ENCODE measurements at regions not wholly inside any gene's neighbourhood (a gene's known extent, or its start where the extent isn't known, plus 50 kb on each side); places are given as distances from the start of the nearest gene placed in this dataset.

DNA sequence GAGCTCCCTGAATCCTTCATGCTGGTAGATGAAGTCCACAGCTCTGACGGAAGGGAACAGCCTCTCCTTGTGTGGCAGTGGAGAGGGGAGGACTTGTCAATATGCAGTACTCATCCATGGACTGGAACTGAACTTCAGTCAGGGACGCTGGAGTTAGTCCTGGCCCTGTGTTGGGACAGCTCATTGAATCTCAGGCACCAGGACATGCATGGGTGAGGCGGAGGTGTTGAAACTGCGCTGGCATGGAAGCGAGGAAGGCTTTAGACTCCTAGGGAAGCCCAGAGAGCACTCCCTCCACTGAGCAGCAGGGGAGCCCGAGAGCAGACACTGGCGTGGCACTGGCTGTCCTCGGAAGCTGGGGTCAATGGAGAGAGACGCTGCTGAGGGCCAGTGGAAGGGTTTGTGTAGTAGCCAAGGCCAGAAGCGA lies 161.3 kb upstream of the GGTLC1 start:
- TF ChIP-seq, protein P1, sequence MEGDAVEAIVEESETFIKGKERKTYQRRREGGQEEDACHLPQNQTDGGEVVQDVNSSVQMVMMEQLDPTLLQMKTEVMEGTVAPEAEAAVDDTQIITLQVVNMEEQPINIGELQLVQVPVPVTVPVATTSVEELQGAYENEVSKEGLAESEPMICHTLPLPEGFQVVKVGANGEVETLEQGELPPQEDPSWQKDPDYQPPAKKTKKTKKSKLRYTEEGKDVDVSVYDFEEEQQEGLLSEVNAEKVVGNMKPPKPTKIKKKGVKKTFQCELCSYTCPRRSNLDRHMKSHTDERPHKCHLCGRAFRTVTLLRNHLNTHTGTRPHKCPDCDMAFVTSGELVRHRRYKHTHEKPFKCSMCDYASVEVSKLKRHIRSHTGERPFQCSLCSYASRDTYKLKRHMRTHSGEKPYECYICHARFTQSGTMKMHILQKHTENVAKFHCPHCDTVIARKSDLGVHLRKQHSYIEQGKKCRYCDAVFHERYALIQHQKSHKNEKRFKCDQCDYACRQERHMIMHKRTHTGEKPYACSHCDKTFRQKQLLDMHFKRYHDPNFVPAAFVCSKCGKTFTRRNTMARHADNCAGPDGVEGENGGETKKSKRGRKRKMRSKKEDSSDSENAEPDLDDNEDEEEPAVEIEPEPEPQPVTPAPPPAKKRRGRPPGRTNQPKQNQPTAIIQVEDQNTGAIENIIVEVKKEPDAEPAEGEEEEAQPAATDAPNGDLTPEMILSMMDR (IDR thresholded peaks at IDR 0.05; ENCODE audit: insufficient read depth, low read length, poor library complexity, severe bottlenecking) = peak; percentile 60
- Histone ChIP-seq H3K36me3 (ENCODE audit: control insufficient read depth, insufficient read depth, low read length) (no peaks in the 10 kb centered on the region), H3K27me3 (replicated peaks; ENCODE audit: control insufficient read depth, insufficient read depth, low read length) (no peaks in the 10 kb centered on the region), H3K4me3 (replicated peaks; ENCODE audit: low read depth, low read length) (no peak overlapping the region)
- no peak for DNase-seq (ENCODE audit: extremely low read depth, insufficient read length)

DNA sequence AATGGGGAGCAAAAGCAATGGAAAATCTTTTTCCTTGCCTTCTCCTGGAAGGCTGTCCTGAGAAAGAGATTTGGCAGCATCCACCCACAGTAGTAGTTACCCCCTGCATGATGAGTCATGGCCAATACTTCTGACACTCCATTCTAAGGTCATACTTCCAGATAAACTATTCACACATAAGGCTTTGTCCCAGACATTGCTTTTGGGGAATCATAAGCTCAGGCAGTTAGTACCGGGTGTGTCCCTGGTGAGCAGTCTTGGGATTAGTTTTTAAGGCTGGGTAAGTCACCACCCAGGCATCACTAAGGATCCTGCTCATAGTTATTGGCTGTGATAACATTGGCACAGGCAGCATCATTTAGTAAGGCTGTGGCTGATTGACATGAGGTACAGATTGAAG lies 160.6 kb upstream of the GGTLC1 start:
- Histone ChIP-seq H3K4me3 (replicated peaks; ENCODE audit: low read depth, low read length) (no peak overlapping the region), H3K36me3 (ENCODE audit: control insufficient read depth, insufficient read depth, low read length) (no peaks in the 10 kb centered on the region), H3K27me3 (replicated peaks; ENCODE audit: control insufficient read depth, insufficient read depth, low read length) (no peaks in the 10 kb centered on the region)
- DNase-seq (ENCODE audit: extremely low read depth, insufficient read length) = no peak
- TF ChIP-seq, protein P1 (IDR thresholded peaks at IDR 0.05; ENCODE audit: insufficient read depth, low read length, poor library complexity, severe bottlenecking) = no peak

DNA sequence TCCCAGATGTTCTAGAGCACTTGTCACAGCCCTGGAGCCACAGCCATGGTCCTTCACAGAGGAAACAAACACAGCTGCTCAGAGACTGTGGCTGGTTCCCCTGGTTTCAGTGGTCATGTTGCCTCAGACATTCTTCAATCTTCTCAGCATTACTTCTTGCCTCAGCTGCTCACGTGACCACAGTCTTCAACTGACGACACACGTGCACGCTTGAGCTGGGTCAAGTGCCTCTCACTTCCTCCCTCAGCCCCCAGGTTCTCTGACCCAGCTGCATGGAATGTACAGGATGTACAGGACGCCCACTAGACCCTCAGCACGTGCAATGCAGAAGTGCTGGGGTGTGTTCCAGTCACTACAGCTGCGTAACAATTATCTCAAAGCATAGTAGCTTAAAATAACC lies 159.8 kb upstream of the GGTLC1 start:
- DNase-seq (ENCODE audit: extremely low read depth, insufficient read length) = peak; percentile 22
- no peaks in the 10 kb centered on the region for H3K36me3 ChIP-seq (ENCODE audit: control insufficient read depth, insufficient read depth, low read length)
- TF ChIP-seq, protein P1 (IDR thresholded peaks at IDR 0.05; ENCODE audit: insufficient read depth, low read length, poor library complexity, severe bottlenecking) = no peak
- no peak overlapping the region for H3K4me3 ChIP-seq (replicated peaks; ENCODE audit: low read depth, low read length)
- no peaks in the 10 kb centered on the region for H3K27me3 ChIP-seq (replicated peaks; ENCODE audit: control insufficient read depth, insufficient read depth, low read length)

DNA sequence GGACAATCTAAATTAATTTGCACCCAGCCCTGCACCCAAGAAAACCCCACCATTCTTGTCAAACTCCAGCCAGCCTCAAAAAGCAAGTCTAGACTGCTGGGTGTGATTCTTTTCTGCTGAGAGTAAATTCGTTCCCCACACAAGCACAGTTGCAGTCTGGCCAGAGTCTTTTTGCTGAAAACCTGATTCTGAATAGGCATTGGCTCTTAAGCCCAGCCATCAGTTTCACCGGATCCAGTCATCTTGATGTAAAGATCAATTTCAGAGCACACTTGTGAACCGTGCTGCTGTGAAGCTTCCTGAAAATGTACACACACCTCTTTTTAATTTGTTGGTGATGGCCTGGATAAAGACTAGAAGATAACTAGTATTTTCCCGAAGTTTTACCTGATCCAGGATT lies 159.4 kb upstream of the GGTLC1 start:
- no peak for DNase-seq (ENCODE audit: extremely low read depth, insufficient read length)
- H3K4me3 ChIP-seq (replicated peaks; ENCODE audit: low read depth, low read length) = no peak overlapping the region
- H3K27me3 ChIP-seq (replicated peaks; ENCODE audit: control insufficient read depth, insufficient read depth, low read length) = no peaks in the 10 kb centered on the region
- no peaks in the 10 kb centered on the region for H3K36me3 ChIP-seq (ENCODE audit: control insufficient read depth, insufficient read depth, low read length)
- TF ChIP-seq, protein P1 (IDR thresholded peaks at IDR 0.05; ENCODE audit: insufficient read depth, low read length, poor library complexity, severe bottlenecking) = no peak

DNA sequence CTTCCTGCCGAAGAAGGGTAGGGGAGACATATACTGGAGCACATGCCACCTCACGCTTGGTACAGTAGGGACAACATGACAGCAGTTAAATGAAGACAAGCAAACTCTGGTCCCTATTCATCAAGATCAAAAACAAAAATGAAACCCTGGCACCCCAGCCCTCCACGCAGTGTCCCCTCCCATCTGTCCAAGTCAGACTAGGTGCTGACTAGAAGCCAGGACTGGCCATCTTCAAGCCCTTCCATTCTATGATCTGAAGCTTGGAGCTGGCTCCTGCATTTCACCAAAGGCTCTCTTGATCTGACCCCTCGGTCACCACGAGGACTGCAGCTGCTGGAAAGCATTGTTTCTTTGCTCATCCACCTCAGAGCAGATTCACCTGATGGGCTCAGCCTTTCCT lies 158.9 kb upstream of the GGTLC1 start:
- no peaks in the 10 kb centered on the region for H3K36me3 ChIP-seq (ENCODE audit: control insufficient read depth, insufficient read depth, low read length)
- TF ChIP-seq, protein P1 (IDR thresholded peaks at IDR 0.05; ENCODE audit: insufficient read depth, low read length, poor library complexity, severe bottlenecking) = no peak
- no peaks in the 10 kb centered on the region for H3K27me3 ChIP-seq (replicated peaks; ENCODE audit: control insufficient read depth, insufficient read depth, low read length)
- H3K4me3 ChIP-seq (replicated peaks; ENCODE audit: low read depth, low read length) = no peak overlapping the region
- no peak for DNase-seq (ENCODE audit: extremely low read depth, insufficient read length)

DNA sequence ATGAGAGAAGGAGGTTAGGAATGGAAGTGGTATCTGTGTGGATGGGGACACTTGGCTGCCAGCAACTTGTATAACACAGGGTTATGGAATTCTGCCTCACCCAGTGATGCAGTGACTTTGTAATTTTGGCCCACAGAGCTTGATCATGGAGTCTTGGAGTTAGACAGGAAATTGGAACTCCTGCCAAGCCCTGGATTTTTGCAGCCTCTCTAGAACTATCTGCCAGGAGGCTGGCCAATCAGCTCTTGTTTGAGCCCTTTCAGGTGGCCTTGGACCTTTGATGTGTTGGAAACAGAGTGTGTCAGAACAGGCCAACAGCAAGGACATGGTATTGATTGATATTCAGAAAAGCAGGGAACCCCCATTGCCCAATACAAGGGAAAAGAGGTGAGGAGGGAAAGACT lies 157.7 kb upstream of the GGTLC1 start:
- DNase-seq (ENCODE audit: extremely low read depth, insufficient read length) = no peak
- Histone ChIP-seq H3K4me3 (replicated peaks; ENCODE audit: low read depth, low read length) (no peak overlapping the region), H3K36me3 (ENCODE audit: control insufficient read depth, insufficient read depth, low read length) (no peaks in the 10 kb centered on the region), H3K27me3 (replicated peaks; ENCODE audit: control insufficient read depth, insufficient read depth, low read length) (no peaks in the 10 kb centered on the region)
- TF ChIP-seq, protein P1 (IDR thresholded peaks at IDR 0.05; ENCODE audit: insufficient read depth, low read length, poor library complexity, severe bottlenecking) = no peak

All from GM06990 (cell line).